ENCODE measurements at regions not wholly inside any gene's neighbourhood (a gene's known extent, or its start where the extent isn't known, plus 50 kb on each side); places are given as distances from the start of the nearest gene placed in this dataset.

DNA sequence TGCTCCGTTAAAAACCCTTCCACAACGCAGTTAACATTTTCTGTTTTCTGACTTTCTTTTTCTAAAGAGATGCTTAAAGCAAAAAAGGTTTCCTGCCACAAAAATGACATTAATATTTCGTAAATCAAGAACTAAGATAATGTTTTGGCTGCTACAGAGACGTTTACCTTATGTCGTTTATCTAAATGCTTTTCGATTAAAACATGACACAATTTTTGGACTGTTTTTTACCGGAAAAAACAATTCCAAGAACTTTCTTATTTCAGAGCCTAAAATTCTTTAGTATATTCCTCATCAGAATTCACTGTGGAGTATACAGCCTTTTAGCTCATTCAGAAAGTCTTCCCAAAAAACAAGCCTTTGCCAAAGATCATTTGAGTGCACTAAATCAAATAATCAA, 278.0 kb upstream of the TCF4 start:
- DNase-seq = no peak

DNA sequence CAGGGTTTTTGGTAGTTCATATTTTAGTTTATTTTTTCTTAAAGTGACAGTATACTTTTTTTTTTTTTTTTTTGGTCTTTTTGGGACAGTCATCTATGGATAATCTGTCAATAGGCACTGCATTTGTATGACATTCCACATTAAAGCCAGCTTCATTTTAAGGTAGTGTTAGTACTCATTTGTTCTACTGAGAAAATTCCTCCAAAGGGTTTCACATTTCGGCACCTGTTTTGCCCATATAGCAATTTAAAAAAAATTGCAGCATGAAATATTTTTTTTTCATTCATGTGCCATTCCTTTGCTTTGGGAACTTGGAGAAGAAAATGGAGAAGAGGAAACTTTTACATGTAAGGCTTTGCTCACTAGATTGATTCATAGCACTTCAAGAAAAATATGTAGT, 276.3 kb upstream of the TCF4 start:
- no peak for DNase-seq

DNA sequence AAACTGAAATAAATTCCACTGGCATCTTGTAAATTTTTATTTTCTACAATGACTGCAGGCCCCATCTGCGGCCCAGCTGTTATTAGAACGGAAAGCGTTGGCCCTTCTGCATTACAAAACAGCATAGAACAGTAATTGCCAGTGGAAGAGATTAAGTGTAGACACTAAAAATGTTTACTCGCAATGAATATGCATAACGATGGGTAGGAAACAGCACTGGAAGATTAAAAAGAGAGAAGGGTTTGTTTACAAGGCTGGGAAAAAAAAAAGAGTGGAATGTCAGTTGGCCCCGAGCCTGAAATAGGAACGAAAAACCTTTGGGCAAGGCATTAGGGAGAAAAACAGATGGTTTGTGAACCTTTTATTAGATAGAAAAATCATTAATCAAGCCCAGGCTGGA, 275.9 kb upstream of the TCF4 start:
- DNase-seq = no peak

DNA sequence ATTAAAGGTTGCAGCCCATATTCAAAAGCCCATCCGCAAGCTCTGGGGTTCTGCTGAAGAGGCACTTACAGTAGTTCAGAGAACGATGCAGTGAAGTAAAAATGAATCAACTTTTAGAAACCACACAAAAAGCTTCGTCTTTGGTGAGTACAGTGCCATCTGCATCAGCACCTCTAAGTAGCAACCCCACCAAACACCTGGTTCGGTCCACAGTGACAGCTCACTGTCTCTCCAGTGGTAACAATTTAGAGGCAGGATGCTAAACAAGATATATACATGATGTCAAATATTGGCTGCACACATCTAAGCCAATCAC, 275.4 kb upstream of the TCF4 start:
- no peak for DNase-seq

DNA sequence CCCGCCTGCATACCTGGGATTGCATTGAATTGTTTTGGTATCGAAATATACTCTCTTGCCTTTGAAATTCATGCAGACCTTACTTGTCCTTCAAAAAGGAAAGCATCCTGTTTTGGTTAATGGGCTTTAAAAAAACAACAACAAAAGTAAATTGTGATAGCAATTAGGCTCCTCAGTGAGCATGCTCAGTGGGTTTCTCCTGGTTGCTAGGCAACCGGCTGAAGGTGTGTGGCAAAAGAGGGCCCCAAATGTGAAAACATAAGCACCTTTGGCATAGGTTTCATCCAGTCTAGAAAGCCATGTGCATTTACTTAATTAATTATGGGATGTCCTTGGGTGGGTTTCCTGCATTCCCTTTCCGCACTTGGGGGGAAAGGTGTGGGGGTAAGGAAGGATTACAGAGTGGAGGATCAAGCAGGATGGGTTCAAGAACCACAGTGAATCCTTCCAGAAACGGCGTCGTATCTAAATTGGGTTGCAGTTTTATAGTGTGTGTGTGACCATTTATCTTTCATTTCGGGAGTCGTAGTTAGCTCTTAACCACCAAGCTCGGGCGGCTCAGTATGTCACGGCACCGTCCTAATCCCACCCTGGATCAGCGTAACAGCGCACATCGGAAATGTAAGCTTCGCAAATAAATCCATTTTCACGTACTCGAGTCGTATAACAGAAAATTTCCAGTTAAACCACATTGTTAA, 274.9 kb upstream of the TCF4 start:
- no peak for DNase-seq

DNA sequence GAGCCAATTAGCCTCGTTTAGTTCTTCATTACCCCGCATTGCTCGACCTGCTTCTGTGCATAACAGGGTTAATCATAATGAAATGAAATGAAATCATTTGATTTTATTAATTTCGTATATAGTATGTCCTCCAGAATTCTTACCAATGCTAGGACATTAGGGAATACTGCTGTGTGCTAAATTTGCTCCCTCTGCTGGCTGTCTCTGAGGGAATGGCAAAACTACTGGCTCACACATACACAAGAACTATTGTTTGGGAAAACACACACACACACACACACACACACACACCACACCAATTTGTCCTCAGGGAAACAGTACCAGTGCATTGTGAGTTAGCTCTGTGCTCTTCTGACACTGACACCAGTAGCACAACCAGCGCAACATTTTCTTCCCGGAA, 273.3 kb upstream of the TCF4 start:
- peak; percentile 11 for DNase-seq

DNA sequence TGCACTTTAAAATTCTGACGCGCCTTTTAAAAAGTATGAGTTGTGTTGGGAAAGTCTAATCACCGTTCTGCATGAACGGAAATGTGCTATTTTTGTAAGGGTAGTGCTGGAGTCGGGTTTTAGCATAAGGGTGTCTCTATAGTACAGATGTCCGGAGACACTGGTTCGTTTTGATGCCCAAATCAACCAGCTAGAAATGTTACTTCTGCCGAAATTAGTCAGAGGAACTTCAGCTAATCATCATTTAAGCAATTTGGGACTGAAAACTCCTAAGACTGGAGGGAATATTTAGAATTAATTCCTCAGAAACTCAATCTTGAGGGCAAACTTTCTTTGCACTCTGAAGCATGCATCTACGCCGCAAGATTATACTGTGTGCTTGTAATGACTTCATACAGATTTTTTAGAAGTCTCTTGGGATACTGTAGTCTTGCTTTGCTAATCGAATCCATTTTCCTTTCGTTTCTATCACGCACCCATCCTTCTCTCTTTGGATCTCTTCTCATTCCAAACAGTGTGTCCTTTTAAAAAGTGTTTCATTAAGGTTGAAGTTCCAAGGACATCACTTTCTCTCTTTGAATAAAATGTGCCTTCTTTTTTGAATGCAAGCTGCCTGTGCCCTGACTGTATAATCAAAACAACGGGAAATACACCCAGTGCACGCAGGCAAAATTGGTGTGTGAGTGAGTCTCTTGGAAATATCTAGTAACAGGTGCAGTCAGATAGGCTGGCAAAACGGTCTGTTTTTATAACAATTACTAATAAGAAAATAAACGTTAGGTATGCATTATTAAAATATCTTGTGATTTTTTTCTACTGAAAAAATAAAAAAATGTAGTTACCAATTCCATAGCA, 270.9 kb upstream of the TCF4 start:
- no peak for DNase-seq

DNA sequence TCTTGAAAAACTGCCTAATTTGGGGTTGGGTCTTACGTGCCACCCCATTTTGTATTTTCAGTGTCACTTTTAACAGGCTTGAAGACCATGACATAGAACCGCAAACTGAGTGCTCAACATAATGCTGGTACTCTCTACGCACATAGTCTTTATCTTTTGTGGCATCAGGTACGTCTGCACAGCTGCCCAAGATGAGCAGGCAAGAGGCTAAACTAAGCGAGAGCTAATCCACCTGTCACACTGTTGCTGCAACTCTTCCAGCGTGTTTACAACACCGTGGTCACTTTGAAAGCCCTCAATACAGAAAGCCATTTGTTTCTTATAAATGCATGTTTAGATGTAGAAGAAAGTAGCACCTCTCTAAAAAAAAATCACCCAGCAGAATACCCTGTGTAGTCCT, 270.0 kb upstream of the TCF4 start:
- no peak for DNase-seq

DNA sequence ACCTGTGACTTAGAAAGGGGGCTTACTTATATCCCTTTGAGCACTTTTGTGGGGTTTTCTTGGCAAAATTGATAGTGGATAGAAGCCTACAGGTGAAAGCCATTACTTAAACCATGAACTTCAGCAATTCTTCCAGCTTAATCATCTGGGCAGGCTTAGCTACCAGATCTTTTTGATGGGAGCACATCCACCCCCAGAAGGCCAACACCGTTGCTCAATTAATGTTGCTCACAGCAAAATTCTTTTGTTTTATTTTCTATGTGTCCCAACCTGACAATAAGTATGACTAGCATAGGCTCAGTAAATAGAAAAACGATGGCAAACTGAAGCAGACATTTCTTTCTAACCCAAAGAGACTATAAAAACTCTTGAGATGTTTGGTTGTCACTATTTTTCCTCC, 269.4 kb upstream of the TCF4 start:
- DNase-seq = no peak

DNA sequence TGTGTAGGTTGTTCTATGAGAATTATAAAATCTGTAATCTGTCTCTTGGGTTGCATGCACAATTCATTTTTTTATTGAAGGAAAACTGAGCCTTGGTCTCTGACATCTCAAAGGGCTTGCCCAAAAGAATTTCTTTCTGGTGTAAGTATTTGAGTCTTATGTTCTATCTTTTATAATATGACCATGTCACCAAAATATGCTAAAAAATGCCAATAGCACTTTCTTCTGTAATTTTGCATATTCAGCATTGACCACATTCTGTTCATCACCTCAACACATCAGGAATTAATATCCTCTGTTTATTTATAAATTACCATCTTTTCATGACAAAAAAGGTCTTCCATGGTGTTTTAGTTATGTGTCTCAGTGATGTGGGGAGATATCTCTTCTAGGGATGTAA, 268.7 kb upstream of the TCF4 start:
- no peak for DNase-seq

DNA sequence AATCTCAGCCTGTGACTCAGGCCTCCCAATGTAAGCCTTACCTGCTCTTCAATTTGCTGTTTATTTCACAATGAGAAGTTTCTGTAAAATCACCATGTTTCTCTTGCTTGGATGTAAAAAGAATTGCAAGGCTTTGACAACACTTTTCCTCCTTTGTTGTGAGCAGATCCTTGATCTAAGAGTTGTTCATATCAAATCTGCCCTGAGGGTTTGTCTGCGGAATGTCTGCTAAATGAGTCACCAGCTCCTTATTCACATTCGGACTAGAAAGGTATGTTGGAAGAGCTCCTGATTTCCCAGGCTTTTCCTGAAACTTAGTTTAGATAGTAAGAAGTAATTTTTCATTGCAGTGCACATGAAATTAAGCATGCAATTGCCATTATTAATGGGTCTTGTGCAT, 268.2 kb upstream of the TCF4 start:
- peak; percentile 92 for DNase-seq

DNA sequence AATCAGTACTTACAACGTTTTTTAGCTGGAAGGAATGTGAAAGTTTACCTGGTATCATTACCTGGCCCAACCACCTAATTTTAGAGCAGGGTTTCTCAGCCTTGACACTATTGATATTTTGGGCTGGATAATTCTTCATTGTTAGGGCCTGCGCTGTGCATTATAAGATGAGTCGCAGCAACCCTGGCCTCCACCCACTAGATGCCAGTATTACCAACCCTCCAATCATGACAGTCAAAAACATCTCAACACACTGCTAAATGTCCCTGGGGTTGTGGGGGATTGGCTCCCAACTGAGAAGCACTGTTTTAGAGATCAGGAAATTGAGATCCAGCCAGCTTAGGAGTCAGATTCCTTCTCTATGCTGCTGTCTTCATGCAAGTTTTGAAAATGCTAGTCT, 265.3 kb upstream of the TCF4 start:
- DNase-seq = no peak

DNA sequence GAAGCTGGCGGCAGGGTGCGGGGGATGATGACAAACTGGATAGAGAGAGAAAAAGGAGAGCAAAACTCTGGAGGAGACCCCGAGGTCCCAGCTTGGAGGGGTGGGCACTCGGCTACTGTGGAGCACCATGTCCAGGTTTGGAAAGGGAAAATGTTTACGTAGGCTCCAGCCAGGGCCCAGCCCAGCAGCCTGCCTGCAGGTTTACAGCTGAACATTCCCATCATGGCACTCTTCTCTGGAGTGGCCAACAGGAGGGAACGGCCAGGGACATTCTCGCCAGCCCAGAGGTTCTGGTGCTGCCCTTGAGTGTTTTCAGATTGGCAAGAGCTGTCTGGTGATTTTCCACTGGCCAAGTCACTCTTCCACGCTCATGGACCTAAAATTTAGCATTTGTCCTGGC, 262.9 kb upstream of the TCF4 start:
- DNase-seq = no peak

DNA sequence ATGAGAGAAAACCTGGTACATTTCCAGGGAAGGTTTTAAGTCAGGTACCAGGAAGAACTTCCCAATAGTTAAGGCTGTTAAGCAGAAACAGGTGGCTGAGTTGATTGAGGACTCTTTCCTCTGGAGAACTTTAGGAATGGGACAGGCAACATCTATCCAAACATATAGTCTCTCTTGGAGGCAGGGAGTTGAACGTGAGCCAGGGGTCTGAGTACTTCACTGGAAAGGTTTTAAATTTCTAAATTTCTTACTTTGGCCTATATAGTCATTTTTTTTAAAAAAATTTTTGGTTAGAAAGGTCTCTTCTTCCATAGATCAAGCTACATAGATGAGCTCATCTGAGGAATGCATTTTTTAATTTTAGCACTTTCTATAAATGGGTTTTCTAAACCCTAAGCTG, 261.4 kb upstream of the TCF4 start:
- DNase-seq = no peak

DNA sequence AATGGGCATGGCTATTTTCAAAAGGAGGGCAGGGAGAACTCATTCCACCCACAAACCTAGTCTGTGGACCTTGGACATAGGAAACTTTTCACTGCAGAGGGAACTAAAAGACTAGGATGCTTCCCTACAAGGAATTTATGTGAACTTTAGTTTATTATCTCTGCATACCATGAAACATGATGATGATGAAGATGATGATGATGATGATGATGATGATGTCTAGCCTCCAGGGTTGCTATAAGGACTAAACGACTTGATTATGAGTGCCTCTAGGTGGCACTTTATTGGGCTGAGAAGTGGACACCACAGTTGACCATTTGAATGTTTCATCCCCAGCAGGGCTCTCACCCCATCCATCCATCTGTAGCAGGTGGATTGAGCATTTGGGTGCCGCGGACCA, 260.0 kb upstream of the TCF4 start:
- DNase-seq = no peak

DNA sequence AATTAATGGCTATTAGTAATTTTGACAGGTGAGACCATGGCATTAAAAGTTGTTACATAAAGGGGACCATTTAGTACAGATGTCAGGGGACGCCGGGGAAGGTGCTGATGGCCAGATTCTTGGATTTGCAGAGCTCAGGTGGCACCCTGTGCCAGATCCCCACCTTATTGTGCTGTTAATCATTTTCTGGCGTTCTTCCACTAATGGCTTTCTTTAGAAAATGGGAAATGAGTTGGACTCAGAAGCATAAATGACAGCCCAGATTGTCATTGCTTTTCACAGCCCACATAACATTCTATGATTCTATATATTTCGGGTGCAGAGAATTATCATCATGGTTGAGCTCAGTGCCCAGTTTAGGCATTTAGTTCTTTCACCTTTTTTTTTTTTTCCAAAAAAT, 257.2 kb upstream of the TCF4 start:
- no peak for DNase-seq

DNA sequence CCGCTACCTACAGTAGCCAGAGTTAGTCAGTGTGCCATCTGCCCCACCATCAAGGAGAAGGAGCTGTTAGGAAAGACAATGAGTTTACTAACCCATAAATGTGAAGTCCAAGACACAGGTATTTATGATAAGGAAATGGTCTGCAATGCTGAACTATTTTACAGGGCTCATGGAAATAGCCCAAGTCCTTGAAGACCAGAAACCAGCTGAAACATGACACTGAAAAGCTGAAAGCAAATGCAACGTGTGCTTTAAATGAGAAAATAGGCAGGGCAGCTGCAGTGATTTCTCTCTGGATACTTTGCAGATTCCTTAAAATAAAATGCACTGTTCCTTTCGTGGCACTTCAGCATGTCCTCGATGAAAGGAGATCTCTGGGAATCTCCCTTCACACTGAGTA, 256.4 kb upstream of the TCF4 start:
- DNase-seq = no peak

DNA sequence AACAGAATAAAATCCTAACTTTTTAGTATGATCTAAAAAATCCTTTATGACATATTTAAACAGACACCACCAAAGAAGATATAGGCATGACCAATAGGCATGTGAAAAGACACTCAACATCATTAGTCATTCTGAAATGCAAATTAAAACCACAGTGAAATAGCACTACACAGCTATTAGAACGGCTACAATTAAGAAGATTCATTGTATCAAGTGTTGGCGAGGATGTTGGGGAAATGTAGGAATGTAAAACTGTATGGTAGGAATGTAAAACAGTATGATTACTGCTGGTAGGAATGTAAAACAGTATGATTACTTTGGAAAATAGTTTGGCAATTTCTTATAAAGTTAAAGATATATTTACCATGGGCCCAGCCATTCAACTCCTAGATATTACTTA, 253.3 kb upstream of the TCF4 start:
- no peak for DNase-seq

DNA sequence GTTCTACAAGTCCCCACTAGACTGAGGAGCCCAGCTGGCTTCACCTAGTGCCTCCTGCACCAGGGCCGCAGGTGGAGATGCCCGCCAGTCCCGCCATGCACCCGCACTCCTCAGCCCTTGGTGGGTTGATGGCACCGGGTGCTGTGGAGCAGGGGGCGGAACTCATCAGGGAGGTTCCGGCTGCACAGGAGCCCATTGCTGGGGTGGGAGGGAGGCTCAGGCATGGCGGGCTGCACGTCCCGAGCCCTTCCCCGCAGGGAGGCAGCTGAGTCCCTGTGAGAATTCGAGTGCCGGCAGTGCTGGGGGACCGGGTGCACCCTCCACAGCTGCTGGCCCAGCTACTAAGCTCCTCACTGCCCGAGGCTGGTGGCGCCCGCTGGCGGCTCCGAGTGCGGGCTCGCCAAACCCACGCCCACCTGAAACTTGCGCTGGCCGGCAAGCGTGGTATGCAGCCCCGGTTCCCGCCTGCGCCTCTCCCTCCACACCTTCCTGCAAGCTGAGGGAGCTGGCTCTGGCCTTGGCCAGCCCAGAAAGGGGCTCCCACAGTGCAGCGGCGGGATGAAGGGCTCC, 252.7 kb upstream of the TCF4 start:
- no peak for DNase-seq

DNA sequence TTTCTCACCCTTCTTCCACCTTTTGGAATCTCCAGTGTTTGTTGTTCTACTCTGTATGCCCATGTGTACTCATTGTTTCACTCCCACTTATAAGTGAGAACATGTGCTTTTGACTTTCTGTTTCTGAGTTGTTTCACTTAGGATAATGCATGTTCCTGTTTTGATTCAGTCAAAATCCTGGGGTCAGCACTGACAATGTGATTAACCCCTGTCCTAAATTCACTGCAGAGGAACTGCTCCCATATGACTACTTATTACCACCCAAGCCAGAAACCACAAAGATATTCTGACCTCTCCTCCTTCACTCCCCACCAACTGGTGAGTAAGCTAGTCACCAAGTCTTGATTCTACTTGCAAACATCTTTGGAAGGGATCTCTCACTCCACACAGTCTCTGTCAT, 251.4 kb upstream of the TCF4 start:
- peak; percentile 40 for DNase-seq

DNA sequence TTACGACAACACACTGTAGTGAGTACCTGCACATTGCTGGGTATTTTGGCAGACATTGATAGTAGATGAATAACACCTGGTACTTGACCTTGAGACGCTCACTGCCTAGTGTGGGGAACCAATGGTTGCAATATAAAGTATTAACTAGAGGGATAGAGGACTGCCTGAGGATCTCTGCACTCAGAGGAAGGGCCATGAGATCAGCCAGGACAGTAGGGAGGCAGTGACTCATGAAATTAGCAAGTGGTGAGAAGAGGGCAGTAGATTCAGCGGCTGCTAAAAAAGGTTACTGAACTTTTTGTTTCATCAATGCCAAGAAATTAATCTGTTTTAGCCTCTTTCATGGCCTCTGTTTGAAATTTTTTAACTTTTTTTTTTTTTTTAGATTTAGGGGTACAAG, 250.8 kb upstream of the TCF4 start:
- no peak for DNase-seq

DNA sequence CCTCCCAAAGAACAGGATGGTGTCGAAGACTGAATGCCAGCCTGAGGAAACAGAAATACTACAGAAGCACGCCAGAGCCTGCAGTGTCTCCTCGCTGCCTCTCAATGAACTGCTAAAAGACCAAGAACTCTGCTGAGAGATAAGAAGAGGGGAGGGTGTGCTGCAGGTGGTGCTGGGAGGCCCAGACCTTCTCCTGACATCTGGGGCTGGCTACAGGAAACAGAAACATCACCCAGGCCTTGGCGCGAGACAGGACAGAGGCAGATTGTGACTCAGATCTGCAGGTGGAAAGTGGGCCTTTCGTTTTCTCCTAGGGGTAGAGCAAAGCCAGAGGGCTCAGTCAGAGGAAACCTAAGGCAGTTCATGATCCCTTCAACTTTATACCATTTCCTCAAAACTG, 250.3 kb upstream of the TCF4 start:
- DNase-seq = no peak

DNA sequence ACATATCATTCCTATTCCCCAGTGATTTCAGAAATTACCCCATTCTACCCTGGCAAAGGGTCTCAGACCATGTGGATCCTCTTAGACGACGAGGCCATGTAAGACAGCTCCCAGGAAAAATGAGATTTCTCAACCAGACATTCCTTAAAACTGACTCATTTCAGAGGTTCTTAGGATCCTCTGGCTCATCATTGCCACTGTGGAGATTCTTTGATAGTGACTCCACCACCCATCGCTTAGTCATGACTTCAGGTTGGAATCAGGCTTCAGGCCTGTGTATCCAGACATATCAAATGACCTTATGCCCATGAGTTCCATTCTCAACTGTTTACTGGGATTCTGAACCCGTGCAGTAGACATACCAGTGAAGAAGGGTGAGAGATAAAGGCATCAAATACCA, 245.6 kb upstream of the TCF4 start:
- peak; percentile 94 for DNase-seq

DNA sequence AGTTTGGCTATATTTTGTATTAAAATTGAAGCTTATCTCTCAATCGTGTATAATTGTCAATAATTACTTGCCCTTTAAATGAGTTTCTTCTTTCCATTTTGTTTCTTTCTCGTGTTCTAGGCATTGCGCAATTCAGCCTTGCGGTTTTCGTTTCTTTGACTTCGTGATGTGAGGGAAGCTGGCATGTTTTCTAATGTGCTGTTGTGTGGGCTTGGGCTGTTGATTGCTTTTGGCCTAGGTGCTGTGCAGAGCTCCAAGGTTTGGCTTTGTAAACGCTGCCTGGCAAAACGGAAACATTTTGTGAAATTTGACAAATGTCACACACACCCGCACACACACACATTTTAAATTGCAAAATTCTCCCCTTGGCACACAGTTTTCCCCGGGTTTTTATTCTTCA, 242.6 kb upstream of the TCF4 start:
- DNase-seq = no peak

DNA sequence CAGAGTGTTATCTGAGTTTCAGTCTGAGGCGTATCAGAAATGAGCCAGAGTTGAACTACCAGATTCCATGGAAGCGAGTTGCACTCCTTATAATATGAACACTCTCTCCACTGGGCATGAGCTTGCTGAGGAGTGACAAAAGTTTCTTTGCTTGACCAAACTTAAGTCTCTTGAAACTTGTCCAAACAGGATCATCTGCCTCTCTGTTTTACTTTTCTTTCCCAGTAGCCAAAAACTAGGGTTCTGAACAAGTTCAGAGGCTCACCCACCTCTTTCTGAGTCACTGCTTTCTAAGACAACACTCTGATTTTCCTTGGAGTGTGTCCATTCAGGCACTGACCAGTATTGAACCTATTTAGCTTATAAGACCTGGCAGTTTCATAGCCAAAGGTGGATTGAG, 233.2 kb upstream of the TCF4 start:
- peak; percentile 6 for DNase-seq

All from NCI-H226 (cell line).